ENCODE measurements at regions not wholly inside any gene's neighbourhood (a gene's known extent, or its start where the extent isn't known, plus 50 kb on each side); places are given as distances from the start of the nearest gene placed in this dataset.

- no peak for DNase-seq (ENCODE audit: low spot score)
Measured at GRCh38 chr5:121735618-121736017, 116.1 kb upstream of the FTMT start.

- DNase-seq (ENCODE audit: low spot score) = no peak
Measured at GRCh38 chr5:121737120-121737519, 114.6 kb upstream of the FTMT start.

- DNase-seq (ENCODE audit: low spot score) = no peak
Measured at GRCh38 chr5:121741156-121741555, 110.5 kb upstream of the FTMT start.

- DNase-seq (ENCODE audit: low spot score) = no peak
Measured at GRCh38 chr5:121744577-121744976, 107.1 kb upstream of the FTMT start.

GRCh38 chr5:121745407-121745806 is 106.3 kb upstream of the FTMT start:
- DNase-seq (ENCODE audit: low spot score) = no peak

- no peak for DNase-seq (ENCODE audit: low spot score)
Measured at GRCh38 chr5:121746763-121747162, 104.9 kb upstream of the FTMT start.

- DNase-seq (ENCODE audit: low spot score) = no peak
Measured at GRCh38 chr5:121748686-121749085, 103.0 kb upstream of the FTMT start.

- DNase-seq (ENCODE audit: low spot score) = no peak
Measured at GRCh38 chr5:121752149-121752548, 99.5 kb upstream of the FTMT start.

GRCh38 chr5:121755266-121755665 is 96.4 kb upstream of the FTMT start:
- DNase-seq (ENCODE audit: low spot score) = no peak

GRCh38 chr5:121757753-121758152 is 93.9 kb upstream of the FTMT start:
- no peak for DNase-seq (ENCODE audit: low spot score)

- no peak for DNase-seq (ENCODE audit: low spot score)
Measured at GRCh38 chr5:121758615-121759014, 93.1 kb upstream of the FTMT start.

- no peak for DNase-seq (ENCODE audit: low spot score)
Measured at GRCh38 chr5:121762426-121762825, 89.3 kb upstream of the FTMT start.

GRCh38 chr5:121763665-121764064 is 88.0 kb upstream of the FTMT start:
- no peak for DNase-seq (ENCODE audit: low spot score)

- DNase-seq (ENCODE audit: low spot score) = no peak
Measured at GRCh38 chr5:121780406-121780805, 71.3 kb upstream of the FTMT start.

GRCh38 chr5:121783700-121784099 is 68.0 kb upstream of the FTMT start:
- DNase-seq (ENCODE audit: low spot score) = no peak

GRCh38 chr5:121793791-121794190 is 57.9 kb upstream of the FTMT start:
- no peak for DNase-seq (ENCODE audit: low spot score)

- no peak for DNase-seq (ENCODE audit: low spot score)
Measured at GRCh38 chr5:121795511-121795910, 56.2 kb upstream of the FTMT start.

GRCh38 chr5:121797681-121798518 is 53.8 kb upstream of the FTMT start:
- no peak for DNase-seq (ENCODE audit: low spot score)
